ENCODE measurements at regions not wholly inside any gene's neighbourhood (a gene's known extent, or its start where the extent isn't known, plus 50 kb on each side); places are given as distances from the start of the nearest gene placed in this dataset.

- Histone ChIP-seq H3K9me3 (ENCODE audit: control insufficient read depth, insufficient read depth, low read length) (no peaks in the 10 kb centered on the region), H3K4me3 (ENCODE audit: low read depth, low read length) (no peak overlapping the region), H3K27me3 (ENCODE audit: control insufficient read depth, insufficient read depth, low read length) (no peaks in the 10 kb centered on the region), H3K4me1 (ENCODE audit: control insufficient read depth, insufficient read depth, low read length) (no peaks in the 10 kb centered on the region), H3K27ac (ENCODE audit: low read depth, low read length) (no peak overlapping the region), H3K36me3 (ENCODE audit: control insufficient read depth, insufficient read depth, low read length) (no peaks in the 10 kb centered on the region)
- DNase-seq (ENCODE audit: low read depth in 4 of 6, low spot score in 6 of 6) = no peak
- 67% methylated on average over 1 of the region's 4 CpGs for WGBS (ENCODE audit: insufficient coverage)
Measured at GRCh38 chr9:119986205-119986604, 593.8 kb downstream of the CDK5RAP2 start.

- Histone ChIP-seq H3K4me1 (ENCODE audit: control insufficient read depth, insufficient read depth, low read length) (no peaks in the 10 kb centered on the region), H3K4me3 (ENCODE audit: low read depth, low read length) (no peak overlapping the region), H3K36me3 (ENCODE audit: control insufficient read depth, insufficient read depth, low read length) (no peaks in the 10 kb centered on the region), H3K9me3 (ENCODE audit: control insufficient read depth, insufficient read depth, low read length) (no peaks in the 10 kb centered on the region), H3K27ac (ENCODE audit: low read depth, low read length) (no peak overlapping the region), H3K27me3 (ENCODE audit: control insufficient read depth, insufficient read depth, low read length) (no peaks in the 10 kb centered on the region)
- WGBS (ENCODE audit: insufficient coverage) = 43% methylated on average over 1 of the region's 2 CpGs
- no peak for DNase-seq (ENCODE audit: low read depth in 4 of 6, low spot score in 6 of 6)
Measured at GRCh38 chr9:119974026-119974425, 604.8 kb upstream of the BRINP1 start.

GRCh38 chr9:119968836-119969707 is 599.8 kb upstream of the BRINP1 start:
- DNase-seq (ENCODE audit: low read depth in 4 of 6, low spot score in 6 of 6) = peak; percentile 31 to 95 (median 68)
- 40% methylated on average over 15 of the region's 17 CpGs for WGBS (ENCODE audit: insufficient coverage)
- H3K27ac ChIP-seq (ENCODE audit: low read depth, low read length) = no peak overlapping the region
- no peaks in the 10 kb centered on the region for H3K27me3 ChIP-seq (ENCODE audit: control insufficient read depth, insufficient read depth, low read length)
- H3K4me1 ChIP-seq (ENCODE audit: control insufficient read depth, insufficient read depth, low read length) = no peaks in the 10 kb centered on the region
- no peaks in the 10 kb centered on the region for H3K9me3 ChIP-seq (ENCODE audit: control insufficient read depth, insufficient read depth, low read length)
- no peaks in the 10 kb centered on the region for H3K36me3 ChIP-seq (ENCODE audit: control insufficient read depth, insufficient read depth, low read length)
- no peak overlapping the region for H3K4me3 ChIP-seq (ENCODE audit: low read depth, low read length)

- H3K36me3 ChIP-seq (ENCODE audit: control insufficient read depth, insufficient read depth, low read length) = no peaks in the 10 kb centered on the region
- 100% methylated on average over 3 of the region's 6 CpGs for WGBS (ENCODE audit: insufficient coverage)
Measured at GRCh38 chr9:119967867-119968535, 598.8 kb upstream of the BRINP1 start.

GRCh38 chr9:119963798-119964372 is 594.6 kb upstream of the BRINP1 start:
- Histone ChIP-seq H3K9me3 (ENCODE audit: control insufficient read depth, insufficient read depth, low read length) (no peaks in the 10 kb centered on the region), H3K27me3 (ENCODE audit: control insufficient read depth, insufficient read depth, low read length) (no peaks in the 10 kb centered on the region), H3K36me3 (ENCODE audit: control insufficient read depth, insufficient read depth, low read length) (no peaks in the 10 kb centered on the region), H3K4me3 (ENCODE audit: low read depth, low read length) (no peak overlapping the region), H3K4me1 (ENCODE audit: control insufficient read depth, insufficient read depth, low read length) (peaks cover 9% of the 10 kb centered on the region), H3K27ac (ENCODE audit: low read depth, low read length) (no peak overlapping the region)
- 15% methylated on average over 3 of the region's 5 CpGs for WGBS (ENCODE audit: insufficient coverage)
- peak in 2 of 6 donors; percentile 42 to 53 for DNase-seq (ENCODE audit: low read depth in 4 of 6, low spot score in 6 of 6)

More at GRCh38 chr9:119967867-119968535, 598.8 kb upstream of the BRINP1 start:
- Histone ChIP-seq H3K4me3 (ENCODE audit: low read depth, low read length) (no peak overlapping the region), H3K27me3 (ENCODE audit: control insufficient read depth, insufficient read depth, low read length) (no peaks in the 10 kb centered on the region), H3K9me3 (ENCODE audit: control insufficient read depth, insufficient read depth, low read length) (no peaks in the 10 kb centered on the region), H3K4me1 (ENCODE audit: control insufficient read depth, insufficient read depth, low read length) (peaks cover 5% of the 10 kb centered on the region), H3K27ac (ENCODE audit: low read depth, low read length) (no peak overlapping the region)
- DNase-seq (ENCODE audit: low read depth in 4 of 6, low spot score in 6 of 6) = no peak

- Histone ChIP-seq H3K36me3 (ENCODE audit: control insufficient read depth, insufficient read depth, low read length) (no peaks in the 10 kb centered on the region), H3K27ac (ENCODE audit: low read depth, low read length) (no peak overlapping the region), H3K4me3 (ENCODE audit: low read depth, low read length) (no peak overlapping the region), H3K4me1 (ENCODE audit: control insufficient read depth, insufficient read depth, low read length) (peaks cover 9% of the 10 kb centered on the region), H3K27me3 (ENCODE audit: control insufficient read depth, insufficient read depth, low read length) (no peaks in the 10 kb centered on the region), H3K9me3 (ENCODE audit: control insufficient read depth, insufficient read depth, low read length) (no peaks in the 10 kb centered on the region)
- WGBS (ENCODE audit: insufficient coverage) = 60% methylated on average over 4 of the region's 4 CpGs
- no peak for DNase-seq (ENCODE audit: low read depth in 4 of 6, low spot score in 6 of 6)
Measured at GRCh38 chr9:119963258-119963797, 594.1 kb upstream of the BRINP1 start.

GRCh38 chr9:119961774-119962424 is 592.7 kb upstream of the BRINP1 start:
- WGBS (ENCODE audit: insufficient coverage) = 38% methylated on average over 15 of the region's 19 CpGs
- H3K27ac ChIP-seq (ENCODE audit: low read depth, low read length) = no peak overlapping the region
- no peaks in the 10 kb centered on the region for H3K36me3 ChIP-seq (ENCODE audit: control insufficient read depth, insufficient read depth, low read length)
- H3K4me1 ChIP-seq (ENCODE audit: control insufficient read depth, insufficient read depth, low read length) = peaks cover 9% of the 10 kb centered on the region
- DNase-seq (ENCODE audit: low read depth in 4 of 6, low spot score in 6 of 6) = peak in 3 of 6 donors; percentile 17 to 75 (median 20)
- no peak overlapping the region for H3K4me3 ChIP-seq (ENCODE audit: low read depth, low read length)
- no peaks in the 10 kb centered on the region for H3K27me3 ChIP-seq (ENCODE audit: control insufficient read depth, insufficient read depth, low read length)
- H3K9me3 ChIP-seq (ENCODE audit: control insufficient read depth, insufficient read depth, low read length) = no peaks in the 10 kb centered on the region

- no peak for DNase-seq (ENCODE audit: low read depth in 4 of 6, low spot score in 6 of 6)
- H3K9me3 ChIP-seq (ENCODE audit: control insufficient read depth, insufficient read depth, low read length) = no peaks in the 10 kb centered on the region
- H3K27ac ChIP-seq (ENCODE audit: low read depth, low read length) = no peak overlapping the region
- H3K4me1 ChIP-seq (ENCODE audit: control insufficient read depth, insufficient read depth, low read length) = peaks cover 9% of the 10 kb centered on the region
- H3K27me3 ChIP-seq (ENCODE audit: control insufficient read depth, insufficient read depth, low read length) = no peaks in the 10 kb centered on the region
- no peak overlapping the region for H3K4me3 ChIP-seq (ENCODE audit: low read depth, low read length)
- H3K36me3 ChIP-seq (ENCODE audit: control insufficient read depth, insufficient read depth, low read length) = no peaks in the 10 kb centered on the region
- WGBS (ENCODE audit: insufficient coverage) = 82% methylated on average over 3 of the region's 6 CpGs
Measured at GRCh38 chr9:119959846-119960545, 590.8 kb upstream of the BRINP1 start.

- Histone ChIP-seq H3K36me3 (ENCODE audit: control insufficient read depth, insufficient read depth, low read length) (no peaks in the 10 kb centered on the region), H3K4me3 (ENCODE audit: low read depth, low read length) (no peak overlapping the region), H3K9me3 (ENCODE audit: control insufficient read depth, insufficient read depth, low read length) (no peaks in the 10 kb centered on the region), H3K27me3 (ENCODE audit: control insufficient read depth, insufficient read depth, low read length) (no peaks in the 10 kb centered on the region), H3K4me1 (ENCODE audit: control insufficient read depth, insufficient read depth, low read length) (no peaks in the 10 kb centered on the region), H3K27ac (ENCODE audit: low read depth, low read length) (no peak overlapping the region)
- no peak for DNase-seq (ENCODE audit: low read depth in 4 of 6, low spot score in 6 of 6)
- WGBS (ENCODE audit: insufficient coverage) = no CpG with 5 or more reads among the region's 2 CpGs
Measured at GRCh38 chr9:119956111-119956510, 586.9 kb upstream of the BRINP1 start.

Data from spinal cord (tissue), 9 donors.